HCT116 (cell line): ENCODE measurements at regions not wholly inside any gene's neighbourhood (a gene's known extent, or its start where the extent isn't known, plus 50 kb on each side); places are given as distances from the start of the nearest gene placed in this dataset.
A peak's percentile ranks its signal among the peaks of the same experiment; 100 is the strongest.
"Not testable (repeated sequence)": the region's sequence is repeated elsewhere in the genome, so short reads cannot be mapped to it uniquely, and the experiment has no call there.

ENCODE experiments used
- ATAC-seq: fragments of 200-7000 bp; cut with Tn5 transposase; 2 replicates; pipeline ENCODE4 v1.9.1; 2020; ENCODE audit warnings: mild to moderate bottlenecking, moderate library complexity
- BruUV-seq: library from RNA; stranded (reverse); fragments of 400-500 nt; replicated peaks from 2 replicates; lab custom pipeline; 2021; lab: Mats Ljungman, UMichigan
- CTCF ChIA-PET: fragments of 300-600 bp; sonication (Branson Sonifier 250); formaldehyde crosslinking; loops from one replicate; lab custom pipeline; 2021; ENCODE audit warnings: antibody characterized with exemption; lab: Charles Lee
- POLR2A ChIA-PET: fragments of 300-600, 350-600 bp; sonication (Branson Sonifier 250); formaldehyde crosslinking; loops from one replicate; lab custom pipeline; 2021; ENCODE audit warnings: antibody characterized with exemption; lab: Charles Lee
- RAD21 ChIA-PET, 2 experiments: fragments of 300-600 bp; sonication (Branson Sonifier 250); formaldehyde crosslinking; loops; one replicate each; lab custom pipeline; 2023; ENCODE audit warnings: low total read pairs in 2 of 2; ENCODE audit not compliant: uncharacterized antibody in 2 of 2, unreplicated experiment in 2 of 2, low non-redundant PET in 1 of 2; lab: Charles Lee
- DNase-seq: peaks from one replicate; pipeline ENCODE4 v3.0.0-alpha.2; 2010; ENCODE audit warnings: low read depth, low spot score
- H2AFZ ChIP-seq: fragments of 200-600 bp; shearing (Covaris generic), sonication (generic); 2 replicates; pipeline ENCODE4 v1.6.1; 2017; ENCODE audit warnings: low read depth, mixed run types, mixed read lengths, antibody characterized with exemption, low read length; ENCODE audit not compliant: poor library complexity, severe bottlenecking
- H3K27ac ChIP-seq: 2 replicates; pipeline ENCODE4 v1.5.1; 2012; ENCODE audit warnings: low read depth, low read length
- H3K27me3 ChIP-seq: fragments of 200-600 bp; sonication (generic); 2 replicates; pipeline ENCODE4 v1.6.1; 2016; ENCODE audit warnings: mixed run types, low read length, mixed read lengths; ENCODE audit not compliant: insufficient read depth
- H3K36me3 ChIP-seq, 2 experiments: fragments of 200-500 bp in 1 of 2; fragments of 200-600 bp in 1 of 2; sonication (Bioruptor generic) in 1 of 2; sonication (generic) in 1 of 2; 2 replicates each; pipeline versions ENCODE4 v1.5.1 to v1.6.1; 2014 to 2016; ENCODE audit warnings: low read length in 2 of 2, inconsistent platforms in 1 of 2, mixed read lengths in 1 of 2, mixed run types in 1 of 2; ENCODE audit not compliant: insufficient read depth in 2 of 2, control insufficient read depth in 1 of 2
- H3K4me1 ChIP-seq, 2 experiments: fragments of 200-600 bp in 1 of 2; sonication (generic) in 1 of 2; 2 replicates each; pipeline versions ENCODE4 v1.5.1 to v1.6.1; 2012 to 2017; ENCODE audit warnings: low read length in 2 of 2, inconsistent platforms in 1 of 2, mild to moderate bottlenecking in 1 of 2, mixed read lengths in 1 of 2, mixed run types in 1 of 2, moderate library complexity in 1 of 2; ENCODE audit not compliant: insufficient read depth in 2 of 2, control insufficient read depth in 1 of 2
- H3K4me2 ChIP-seq: fragments of 200-600 bp; sonication (generic); 2 replicates; pipeline ENCODE4 v1.6.1; 2017; ENCODE audit warnings: mixed run types, low read length, mixed read lengths
- H3K4me3 ChIP-seq, 2 experiments: fragments of 200-600 bp in 1 of 2; sonication (generic) in 1 of 2; replicated peaks in 1 of 2; 2 replicates each; pipeline ENCODE4 v1.5.1; 2011 to 2016; ENCODE audit warnings: low read length in 2 of 2, control low read depth in 1 of 2, low read depth in 1 of 2, mild to moderate bottlenecking in 1 of 2, mixed read lengths in 1 of 2, mixed run types in 1 of 2
- H3K79me2 ChIP-seq: fragments of 200-600 bp; sonication (generic); 2 replicates; pipeline ENCODE4 v1.6.1; 2017; ENCODE audit warnings: mild to moderate bottlenecking, mixed run types, low read length, moderate library complexity, mixed read lengths; ENCODE audit not compliant: insufficient read depth
- H3K9ac ChIP-seq: fragments of 200-600 bp; sonication (generic); 2 replicates; pipeline ENCODE4 v1.6.1; 2016; ENCODE audit warnings: low read length, mixed read lengths
- H3K9me2 ChIP-seq: fragments of 200-600 bp; sonication (generic), shearing (Covaris generic); 2 replicates; pipeline ENCODE4 v1.6.1; 2017; ENCODE audit warnings: mixed run types, mild to moderate bottlenecking, moderate library complexity; ENCODE audit not compliant: insufficient read depth
- H3K9me3 ChIP-seq, 2 experiments: fragments of 200-500 bp in 1 of 2; fragments of 200-600 bp in 1 of 2; sonication (Bioruptor generic) in 1 of 2; sonication (generic) in 1 of 2; 2 replicates each; pipeline ENCODE4 v1.6.1; 2014 to 2017; ENCODE audit warnings: low read length in 2 of 2, mixed read lengths in 2 of 2, inconsistent platforms in 1 of 2, low read depth in 1 of 2, mild to moderate bottlenecking in 1 of 2, mixed run types in 1 of 2, moderate library complexity in 1 of 2; ENCODE audit not compliant: control insufficient read depth in 1 of 2, insufficient read depth in 1 of 2
- H4K20me1 ChIP-seq: fragments of 200-600 bp; sonication (generic), shearing (Covaris generic); 2 replicates; pipeline ENCODE4 v1.6.1; 2017; ENCODE audit warnings: mixed run types, mild to moderate bottlenecking, moderate library complexity; ENCODE audit not compliant: insufficient read depth
- ATF3 ChIP-seq: IDR thresholded peaks from 2 replicates; pipeline ENCODE4 v1.6.1; 2012
- CEBPB ChIP-seq: IDR thresholded peaks from 2 replicates; pipeline ENCODE4 v1.6.1; 2012; ENCODE audit warnings: low read depth
- ELF1 ChIP-seq: IDR thresholded peaks from 2 replicates; pipeline ENCODE4 v1.6.1; 2012; ENCODE audit warnings: low read depth, borderline replicate concordance
- MAX ChIP-seq: IDR thresholded peaks from 2 replicates; pipeline ENCODE4 v1.6.1; 2012
- POLR2AphosphoS5 ChIP-seq: IDR thresholded peaks from 2 replicates; pipeline ENCODE4 v1.6.1; 2011; ENCODE audit warnings: mild to moderate bottlenecking, low read depth, low read length, moderate library complexity
- RAD21 ChIP-seq: IDR thresholded peaks from 2 replicates; pipeline ENCODE4 v1.6.1; 2012; ENCODE audit warnings: low read depth, mild to moderate bottlenecking
- SIN3A ChIP-seq: IDR thresholded peaks from 2 replicates; pipeline ENCODE4 v1.6.1; 2012; ENCODE audit warnings: low read depth
- SP1 ChIP-seq: IDR thresholded peaks from 2 replicates; pipeline ENCODE4 v1.6.1; 2012; ENCODE audit warnings: low read depth
- SRF ChIP-seq: IDR thresholded peaks from 2 replicates; pipeline ENCODE4 v1.6.1; 2012; ENCODE audit warnings: low read depth
- YY1 ChIP-seq: IDR thresholded peaks from 2 replicates; pipeline ENCODE4 v1.6.1; 2011; ENCODE audit warnings: low read length, low read depth, moderate library complexity, mild to moderate bottlenecking; ENCODE audit not compliant: insufficient replicate concordance; ENCODE audit errors: extremely low read depth
- ZFX ChIP-seq: fragments of 450-650 bp; IDR thresholded peaks from 2 replicates; pipeline ENCODE4 v1.6.1; 2017
- ZNF274 ChIP-seq: fragments of 200-500 bp; sonication (Bioruptor generic); IDR thresholded peaks from 2 replicates; pipeline ENCODE4 v1.6.1; 2014; ENCODE audit warnings: mild to moderate bottlenecking, low read depth, low read length, inconsistent platforms
- intact Hi-C: fragments of 100-400 bp; cut with micrococcal nuclease; formaldehyde crosslinking; loops from 2 replicates; pipeline ENCODE4 v1.10.0; 2022

GRCh38 chr11:33974804-33975203 is 76.7 kb upstream of the CAPRIN1 start:
- H3K4me3 ChIP-seq: no peak overlapping the region
- ChIA-PET CTCF (interaction anchor here (2.6 kb wide), 1 partner anchor 14 kb away, joined by 9 read pairs; no protein-coding TSS in a partner anchor), POLR2A (no interaction called here), RAD21 (no interaction called here)
- H3K9me3 ChIP-seq: no peaks in the 10 kb centered on the region
- H3K36me3 ChIP-seq: no peaks in the 10 kb centered on the region
- no peak overlapping the region for H2AFZ ChIP-seq
- no peak for TF ChIP-seq ATF3
- TF ChIP-seq YY1: no peak
- TF ChIP-seq ZFX: no peak
- no peak for TF ChIP-seq POLR2AphosphoS5
- TF ChIP-seq ELF1: no peak
- TF ChIP-seq ZNF274: no peak
- no peak for TF ChIP-seq CEBPB
- no peak for TF ChIP-seq SP1
- no peak for TF ChIP-seq SRF
- TF ChIP-seq RAD21: no peak
- no peak for TF ChIP-seq SIN3A
- DNase-seq (no peak), ATAC-seq (no peak)
- H4K20me1 ChIP-seq: no peaks in the 10 kb centered on the region
- no peak overlapping the region for H3K4me2 ChIP-seq
- H3K4me1 ChIP-seq: peaks cover 9 to 21% of the 10 kb centered on the region in 2 experiments
- H3K27me3 ChIP-seq: no peaks in the 10 kb centered on the region
- intact Hi-C loops: no loop called here
- no peaks in the 10 kb centered on the region for H3K79me2 ChIP-seq
- no peaks in the 10 kb centered on the region for H3K9me2 ChIP-seq
- no peak overlapping the region for H3K9ac ChIP-seq
- H3K27ac ChIP-seq: no peak overlapping the region
- no TSS peak for BruUV-seq

- ATAC-seq: peak; percentile 65
- Histone ChIP-seq H3K4me1 (peaks cover 2 to 15% of the 10 kb centered on the region in 2 experiments; a peak in 3 of 4 replicates), H3K4me3 (peak overlapping the region in 1 of 2 experiments; percentile 50; a peak in 2 of 4 replicates), H2AFZ (peak overlapping the region; percentile 70), H3K4me2 (peak overlapping the region; percentile 56)
- RAD21 ChIA-PET: interaction anchor here (0.6 to 0.8 kb wide), 3 partner anchors 136 to 163 kb away, joined by 3 read pairs; no protein-coding TSS in a partner anchor
- H3K36me3 ChIP-seq, DNase-seq, H3K79me2 ChIP-seq, H3K27ac ChIP-seq, H3K27me3 ChIP-seq, H3K9me3 ChIP-seq, BruUV-seq, H3K9me2 ChIP-seq, H3K9ac ChIP-seq, H4K20me1 ChIP-seq: not testable (repeated sequence)
- CTCF ChIA-PET: interaction anchor here (0.8 to 2.1 kb wide), 16 partner anchors 9 to 229 kb away, joined by 3 to 16 read pairs (median 6); no protein-coding TSS in a partner anchor
- peak; percentile 47 for TF ChIP-seq MAX
- POLR2A ChIA-PET: interaction anchor here (0.7 kb wide), 1 partner anchor 101 kb away, joined by 3 read pairs; no protein-coding TSS in a partner anchor
- intact Hi-C loops: loop anchor here (1.0 to 2.0 kb wide), 3 partner anchors 113 to 163 kb away; no protein-coding TSS in a partner anchor
Measured at GRCh38 chr11:33971530-33971929, 79.7 kb upstream of the LMO2 start.
